ENCODE measurements at regions not wholly inside any gene's neighbourhood (a gene's known extent, or its start where the extent isn't known, plus 50 kb on each side); places are given as distances from the start of the nearest gene placed in this dataset.

DNA sequence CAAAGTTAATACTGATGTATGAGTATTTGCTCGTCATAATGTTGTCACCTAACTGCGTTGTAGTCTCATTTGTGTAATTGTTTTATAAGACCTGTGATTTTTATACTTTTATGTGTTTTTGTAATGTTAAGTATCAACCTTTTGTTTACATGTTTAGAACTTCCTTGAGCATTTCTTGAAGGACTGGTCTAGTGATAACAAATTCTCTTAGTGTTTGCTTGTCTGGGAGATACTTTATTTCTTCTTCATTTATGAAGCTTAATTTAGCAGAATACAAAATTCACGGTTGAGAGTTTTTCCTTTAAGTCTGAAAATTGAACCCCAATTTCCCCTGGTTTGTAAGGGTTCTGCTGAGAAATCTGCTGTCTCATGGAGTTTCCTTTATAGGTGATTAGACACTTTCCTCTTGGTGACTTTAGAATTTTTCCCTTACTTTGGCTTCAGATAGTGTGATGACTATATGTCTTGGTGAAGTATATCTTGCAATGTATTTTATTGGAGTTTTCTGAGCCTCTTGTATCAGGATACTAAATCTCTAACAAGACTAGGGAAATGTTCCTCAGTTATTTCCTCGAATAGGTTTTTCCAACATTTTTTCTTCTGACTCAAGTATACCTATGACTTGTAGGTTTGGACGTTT lies 154.9 kb downstream of the WDR11 start:
- BruUV-seq (replicated peaks): no TSS peak
- intact Hi-C loops (cut with micrococcal nuclease; ENCODE audit: unreplicated experiment) (no loop called here), in situ Hi-C loops (cut with MboI) (no loop called here)
- no peak overlapping the region for H3K27ac ChIP-seq (ENCODE audit: control insufficient read depth, insufficient read depth)
- DNase-seq (ENCODE audit: low read depth, low spot score) (no peak), FAIRE-seq (no peak), ATAC-seq (no peak)
- no peaks in the 10 kb centered on the region for H3K79me2 ChIP-seq (ENCODE audit: control insufficient read depth, insufficient read depth, low read length)
- TF ChIP-seq, protein P1, sequence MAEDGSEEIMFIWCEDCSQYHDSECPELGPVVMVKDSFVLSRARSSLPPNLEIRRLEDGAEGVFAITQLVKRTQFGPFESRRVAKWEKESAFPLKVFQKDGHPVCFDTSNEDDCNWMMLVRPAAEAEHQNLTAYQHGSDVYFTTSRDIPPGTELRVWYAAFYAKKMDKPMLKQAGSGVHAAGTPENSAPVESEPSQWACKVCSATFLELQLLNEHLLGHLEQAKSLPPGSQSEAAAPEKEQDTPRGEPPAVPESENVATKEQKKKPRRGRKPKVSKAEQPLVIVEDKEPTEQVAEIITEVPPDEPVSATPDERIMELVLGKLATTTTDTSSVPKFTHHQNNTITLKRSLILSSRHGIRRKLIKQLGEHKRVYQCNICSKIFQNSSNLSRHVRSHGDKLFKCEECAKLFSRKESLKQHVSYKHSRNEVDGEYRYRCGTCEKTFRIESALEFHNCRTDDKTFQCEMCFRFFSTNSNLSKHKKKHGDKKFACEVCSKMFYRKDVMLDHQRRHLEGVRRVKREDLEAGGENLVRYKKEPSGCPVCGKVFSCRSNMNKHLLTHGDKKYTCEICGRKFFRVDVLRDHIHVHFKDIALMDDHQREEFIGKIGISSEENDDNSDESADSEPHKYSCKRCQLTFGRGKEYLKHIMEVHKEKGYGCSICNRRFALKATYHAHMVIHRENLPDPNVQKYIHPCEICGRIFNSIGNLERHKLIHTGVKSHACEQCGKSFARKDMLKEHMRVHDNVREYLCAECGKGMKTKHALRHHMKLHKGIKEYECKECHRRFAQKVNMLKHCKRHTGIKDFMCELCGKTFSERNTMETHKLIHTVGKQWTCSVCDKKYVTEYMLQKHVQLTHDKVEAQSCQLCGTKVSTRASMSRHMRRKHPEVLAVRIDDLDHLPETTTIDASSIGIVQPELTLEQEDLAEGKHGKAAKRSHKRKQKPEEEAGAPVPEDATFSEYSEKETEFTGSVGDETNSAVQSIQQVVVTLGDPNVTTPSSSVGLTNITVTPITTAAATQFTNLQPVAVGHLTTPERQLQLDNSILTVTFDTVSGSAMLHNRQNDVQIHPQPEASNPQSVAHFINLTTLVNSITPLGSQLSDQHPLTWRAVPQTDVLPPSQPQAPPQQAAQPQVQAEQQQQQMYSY (CRISPR knock-in tag; IDR thresholded peaks at IDR 0.05): no peak
- TF ChIP-seq PML (IDR thresholded peaks at IDR 0.05; ENCODE audit: low read length): no peak
- TF ChIP-seq BHLHE40 (IDR thresholded peaks at IDR 0.05; ENCODE audit: borderline replicate concordance in 1 of 2, low read depth in 2 of 2, low read length in 1 of 2): no peak
- no peak for TF ChIP-seq ZNF217 (IDR thresholded peaks at IDR 0.05)
- no peak for TF ChIP-seq GABPA (IDR thresholded peaks at IDR 0.05; ENCODE audit: low read depth)
- TF ChIP-seq, protein P2, sequence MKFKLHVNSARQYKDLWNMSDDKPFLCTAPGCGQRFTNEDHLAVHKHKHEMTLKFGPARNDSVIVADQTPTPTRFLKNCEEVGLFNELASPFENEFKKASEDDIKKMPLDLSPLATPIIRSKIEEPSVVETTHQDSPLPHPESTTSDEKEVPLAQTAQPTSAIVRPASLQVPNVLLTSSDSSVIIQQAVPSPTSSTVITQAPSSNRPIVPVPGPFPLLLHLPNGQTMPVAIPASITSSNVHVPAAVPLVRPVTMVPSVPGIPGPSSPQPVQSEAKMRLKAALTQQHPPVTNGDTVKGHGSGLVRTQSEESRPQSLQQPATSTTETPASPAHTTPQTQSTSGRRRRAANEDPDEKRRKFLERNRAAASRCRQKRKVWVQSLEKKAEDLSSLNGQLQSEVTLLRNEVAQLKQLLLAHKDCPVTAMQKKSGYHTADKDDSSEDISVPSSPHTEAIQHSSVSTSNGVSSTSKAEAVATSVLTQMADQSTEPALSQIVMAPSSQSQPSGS (IDR thresholded peaks at IDR 0.05; ENCODE audit: low read length): no peak
- no peak for TF ChIP-seq CBFB (IDR thresholded peaks at IDR 0.05; ENCODE audit: low read depth)
- TF ChIP-seq IKZF2 (IDR thresholded peaks at IDR 0.05): no peak
- no peaks in the 10 kb centered on the region for H3K27me3 ChIP-seq (replicated peaks in 1 of 2; ENCODE audit: control insufficient read depth in 2 of 2, insufficient read depth in 2 of 2, low read length in 1 of 2)
- H3K4me1 ChIP-seq (ENCODE audit: control insufficient read depth, insufficient read depth, low read length): no peaks in the 10 kb centered on the region
- no peak overlapping the region for H3K9ac ChIP-seq (ENCODE audit: control insufficient read depth, insufficient read depth, low read length)
- no peaks in the 10 kb centered on the region; the same call in 1 of the 3 replicates for H3K9me3 ChIP-seq (replicated peaks; ENCODE audit: control insufficient read depth, insufficient read depth, low read length)
- H2AFZ ChIP-seq (ENCODE audit: control insufficient read depth, low read depth, low read length): no peak overlapping the region
- 19% methylated on average over 5 of the region's 5 CpGs for WGBS (ENCODE audit: insufficient coverage, insufficient replicate concordance, low lambda C conversion rate, missing lambda C conversion rate)
- ChIA-PET POLR2A (no interaction called here), SMC1A (ENCODE audit: uncharacterized antibody, unreplicated experiment) (interaction anchor here (0.6 kb wide), 1 partner anchor 147 kb away, joined by 3 read pairs; no protein-coding TSS in a partner anchor), CTCF (no interaction called here), RAD21 (ENCODE audit: unreplicated experiment) (no interaction called here)
- no peak overlapping the region for H3K4me3 ChIP-seq
- H3K36me3 ChIP-seq (ENCODE audit: control insufficient read depth in 2 of 2, insufficient read depth in 2 of 2, low read length in 1 of 2): no peaks in the 10 kb centered on the region
- H3K4me2 ChIP-seq (ENCODE audit: control insufficient read depth, insufficient read depth): no peak overlapping the region
- H4K20me1 ChIP-seq (ENCODE audit: control insufficient read depth, insufficient read depth): no peaks in the 10 kb centered on the region

Data from GM12878 (cell line).